PC-9 (cell line): ENCODE measurements at regions not wholly inside any gene's neighbourhood (a gene's known extent, or its start where the extent isn't known, plus 50 kb on each side); places are given as distances from the start of the nearest gene placed in this dataset.
"Not testable (repeated sequence)": the region's sequence is repeated elsewhere in the genome, so short reads cannot be mapped to it uniquely, and the experiment has no call there.

Source experiments
- EZH2 ChIP-seq: fragments of 200-600 bp; sonication (generic); IDR thresholded peaks from 2 replicates; pipeline ENCODE4 v1.8.0; 2017; ENCODE audit warnings: antibody characterized with exemption, low read depth
- TF ChIP-seq, protein P1 (sequence below): fragments of 200-600 bp; sonication (generic); conservative IDR thresholded peaks from 2 replicates; pipeline ENCODE4 v1.6.1; 2017; ENCODE audit warnings: mixed run types, antibody characterized with exemption, mild to moderate bottlenecking, moderate library complexity

DNA sequence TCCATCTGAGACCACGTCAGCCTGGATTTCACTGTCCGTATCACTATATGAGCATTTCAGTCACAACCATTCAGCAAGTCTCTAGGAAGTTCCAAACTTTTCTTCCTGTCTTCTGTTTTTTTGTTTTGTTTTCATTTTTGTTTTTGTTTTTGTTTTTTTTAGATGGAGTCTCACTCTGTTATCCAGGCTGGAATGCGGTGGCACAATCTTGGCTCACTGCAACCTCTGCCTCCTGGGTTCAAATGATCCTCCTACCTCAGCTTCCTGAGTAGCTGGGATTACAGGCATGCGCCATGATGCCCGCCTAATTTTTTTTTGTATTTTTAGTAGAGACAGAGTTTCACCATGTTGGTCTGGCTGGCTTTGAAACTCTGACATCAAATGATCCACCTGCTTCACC lies 1715.9 kb downstream of the SPATA31A7 start:
- TF ChIP-seq, protein P1, sequence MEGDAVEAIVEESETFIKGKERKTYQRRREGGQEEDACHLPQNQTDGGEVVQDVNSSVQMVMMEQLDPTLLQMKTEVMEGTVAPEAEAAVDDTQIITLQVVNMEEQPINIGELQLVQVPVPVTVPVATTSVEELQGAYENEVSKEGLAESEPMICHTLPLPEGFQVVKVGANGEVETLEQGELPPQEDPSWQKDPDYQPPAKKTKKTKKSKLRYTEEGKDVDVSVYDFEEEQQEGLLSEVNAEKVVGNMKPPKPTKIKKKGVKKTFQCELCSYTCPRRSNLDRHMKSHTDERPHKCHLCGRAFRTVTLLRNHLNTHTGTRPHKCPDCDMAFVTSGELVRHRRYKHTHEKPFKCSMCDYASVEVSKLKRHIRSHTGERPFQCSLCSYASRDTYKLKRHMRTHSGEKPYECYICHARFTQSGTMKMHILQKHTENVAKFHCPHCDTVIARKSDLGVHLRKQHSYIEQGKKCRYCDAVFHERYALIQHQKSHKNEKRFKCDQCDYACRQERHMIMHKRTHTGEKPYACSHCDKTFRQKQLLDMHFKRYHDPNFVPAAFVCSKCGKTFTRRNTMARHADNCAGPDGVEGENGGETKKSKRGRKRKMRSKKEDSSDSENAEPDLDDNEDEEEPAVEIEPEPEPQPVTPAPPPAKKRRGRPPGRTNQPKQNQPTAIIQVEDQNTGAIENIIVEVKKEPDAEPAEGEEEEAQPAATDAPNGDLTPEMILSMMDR: not testable (repeated sequence)
- TF ChIP-seq EZH2: not testable (repeated sequence)
